B cell (primary cell): ENCODE measurements at regions not wholly inside any gene's neighbourhood (a gene's known extent, or its start where the extent isn't known, plus 50 kb on each side); places are given as distances from the start of the nearest gene placed in this dataset.

Experiments used
- ATAC-seq: fragments of 200-7000 bp; cut with Tn5 transposase; one replicate; pipeline ENCODE4 v1.10.0; 2021; ENCODE audit warnings: low read depth, mild to moderate bottlenecking, moderate number of reproducible peaks, moderate library complexity
- CTCF ChIA-PET: fragments of 350-600 bp; sonication (Branson Sonifier 250); formaldehyde crosslinking; loops from one replicate; lab custom pipeline; 2021; ENCODE audit warnings: antibody characterized with exemption, inconsistent platforms; lab: Charles Lee
- POLR2A ChIA-PET: fragments of 350-600 bp; sonication (Branson Sonifier 250); formaldehyde crosslinking; loops from one replicate; lab custom pipeline; 2021; ENCODE audit warnings: antibody characterized with exemption; lab: Charles Lee
- DNase-seq: peaks from one replicate; pipeline ENCODE4 v3.0.0; 2013
- H2AFZ ChIP-seq: 2 replicates; pipeline ENCODE4 v1.6.1; 2012; ENCODE audit warnings: mild to moderate bottlenecking, low read depth, low read length; ENCODE audit not compliant: insufficient read depth, poor library complexity, severe bottlenecking
- H3K27ac ChIP-seq, 2 donors: 1 replicate in 1 of 2; 2 replicates in 1 of 2; pipeline ENCODE4 v1.5.1; 2012 to 2013; ENCODE audit warnings: low read length in 2 of 2, mild to moderate bottlenecking in 2 of 2, moderate library complexity in 1 of 2
- H3K27me3 ChIP-seq, 4 experiments: fragments of 200-600 bp in 1 of 4; sonication (generic) in 1 of 4; replicated peaks in 1 of 4; 1 replicate in 2 of 4; 2 replicates in 2 of 4; pipeline versions ENCODE4 v1.6.1 to v1.7.0; 2013 to 2016; ENCODE audit warnings: low read length in 3 of 4, mild to moderate bottlenecking in 2 of 4, mixed read lengths in 1 of 4, moderate library complexity in 1 of 4; ENCODE audit not compliant: insufficient read depth in 4 of 4, control insufficient read depth in 3 of 4; ENCODE audit errors: control extremely low read depth in 1 of 4
- H3K36me3 ChIP-seq, 2 experiments: replicated peaks in 1 of 2; 1 replicate in 1 of 2; 2 replicates in 1 of 2; pipeline versions ENCODE4 v1.6.1 to v1.7.1; 2013; ENCODE audit warnings: low read length in 1 of 2; ENCODE audit not compliant: insufficient read depth in 2 of 2, control insufficient read depth in 1 of 2; ENCODE audit errors: control extremely low read depth in 1 of 2, extremely low read depth in 1 of 2
- H3K4me1 ChIP-seq, 2 donors: fragments of 200-600 bp in 1 of 2; sonication (generic) in 1 of 2; 1 replicate in 1 of 2; 2 replicates in 1 of 2; pipeline versions ENCODE4 v1.5.1 to v1.6.1; 2013 to 2017; ENCODE audit warnings: low read length in 2 of 2; ENCODE audit not compliant: control insufficient read depth in 2 of 2, insufficient read depth in 2 of 2
- H3K4me2 ChIP-seq: replicated peaks from 2 replicates; pipeline ENCODE3; 2012; ENCODE audit warnings: mild to moderate bottlenecking, low read depth, low read length; ENCODE audit not compliant: poor library complexity, severe bottlenecking
- H3K4me3 ChIP-seq, 5 experiments: fragments of 200-600 bp in 1 of 5; sonication (generic) in 1 of 5; 1 replicate in 3 of 5; 2 replicates in 2 of 5; pipeline versions ENCODE4 v1.5.1 to v1.7.0; 2011 to 2016; ENCODE audit warnings: low read length in 4 of 5, mild to moderate bottlenecking in 4 of 5, low read depth in 2 of 5, control low read depth in 1 of 5, moderate library complexity in 1 of 5; ENCODE audit not compliant: insufficient read depth in 1 of 5; ENCODE audit errors: control extremely low read depth in 1 of 5, extremely low read depth in 1 of 5
- H3K79me2 ChIP-seq: fragments of 200-600 bp; sonication (generic); one replicate; pipeline ENCODE4 v1.6.0; 2016; ENCODE audit warnings: low read length; ENCODE audit not compliant: control insufficient read depth, insufficient read depth
- H3K9ac ChIP-seq: fragments of 200-600 bp; sonication (generic); 2 replicates; pipeline ENCODE4 v1.6.1; 2017; ENCODE audit warnings: mild to moderate bottlenecking, low read length, moderate library complexity
- H3K9me3 ChIP-seq, 3 donors: one replicate each; pipeline versions ENCODE4 v1.6.1 to v1.7.1; 2013; ENCODE audit warnings: low read length in 2 of 3; ENCODE audit not compliant: control insufficient read depth in 2 of 3, insufficient read depth in 1 of 3; ENCODE audit errors: control extremely low read depth in 1 of 3
- H4K20me1 ChIP-seq: 2 replicates; pipeline ENCODE4 v1.6.0; 2012; ENCODE audit warnings: mild to moderate bottlenecking, low read length; ENCODE audit not compliant: insufficient read depth, control insufficient read depth, poor library complexity, severe bottlenecking
- H3K27ac Mint-ChIP-seq: one replicate; pipeline ENCODE4 v1.8.0; 2021; ENCODE audit warnings: mixed read lengths
- H3K27me3 Mint-ChIP-seq: one replicate; pipeline ENCODE4 v1.8.0; 2021; ENCODE audit warnings: mixed read lengths
- H3K4me1 Mint-ChIP-seq: one replicate; pipeline ENCODE4 v1.8.0; 2021; ENCODE audit warnings: mixed read lengths
- H3K4me3 Mint-ChIP-seq: one replicate; pipeline ENCODE4 v1.8.0; 2021; ENCODE audit warnings: mixed read lengths
- H3K9me3 Mint-ChIP-seq: one replicate; pipeline ENCODE4 v1.8.0; 2022; ENCODE audit warnings: mixed read lengths; ENCODE audit not compliant: insufficient read depth
- CTCF ChIP-seq: fragments of 200-600 bp; IDR thresholded peaks from one replicate; pipeline ENCODE4 v1.8.0; 2022; ENCODE audit warnings: antibody characterized with exemption, mild to moderate bottlenecking
- EZH2 ChIP-seq: IDR thresholded peaks from 2 replicates; pipeline ENCODE4 v1.6.1; 2012; ENCODE audit warnings: borderline replicate concordance, low read depth, mild to moderate bottlenecking, moderate library complexity, low read length; ENCODE audit not compliant: insufficient read depth, poor library complexity, severe bottlenecking
- WGBS: methylation state at CpG from one replicate; pipeline ENCODE4 v1.1.5; 2013; ENCODE audit warnings: missing lambda C conversion rate; ENCODE audit not compliant: insufficient coverage; 5-methylcytosine and 5-hydroxymethylcytosine counted together
- intact Hi-C: fragments of 100-400 bp; cut with micrococcal nuclease; formaldehyde crosslinking; loops from one replicate; pipeline ENCODE4 v1.10.0; 2022

- Mint-ChIP-seq H3K4me1 (peaks cover 2% of the 10 kb centered on the region), H3K27ac (no peak overlapping the region), H3K4me3 (no peak overlapping the region), H3K27me3 (no peaks in the 10 kb centered on the region), H3K9me3 (no peaks in the 10 kb centered on the region)
- Histone ChIP-seq H2AFZ (peak overlapping the region; percentile 20), H3K79me2 (no peaks in the 10 kb centered on the region), H3K4me1 (no peaks in the 10 kb centered on the region), H3K36me3 (no peaks in the 10 kb centered on the region), H3K27ac (no peak overlapping the region), H3K9ac (no peak overlapping the region), H3K4me2 (peak overlapping the region; percentile 2), H4K20me1 (no peaks in the 10 kb centered on the region), H3K9me3 (no peaks in the 10 kb centered on the region), H3K27me3 (no peaks in the 10 kb centered on the region), H3K4me3 (no peak overlapping the region)
- ATAC-seq, result no peak
- no peak for DNase-seq
- no peak for TF ChIP-seq CTCF
- no peak for TF ChIP-seq EZH2
- ChIA-PET CTCF (no interaction called here), POLR2A (no interaction called here)
- intact Hi-C loops, result no loop called here
- no CpG with 5 or more reads among the region's 3 CpGs for WGBS
Measured at GRCh38 chr14:86346818-86347384, 817.0 kb downstream of the FLRT2 start.

- no peaks in the 10 kb centered on the region for H3K27me3 Mint-ChIP-seq
- Histone ChIP-seq H3K9me3 (peaks cover 0 to 2% (median 0%) of the 10 kb centered on the region in 3 donors), H4K20me1 (no peaks in the 10 kb centered on the region), H3K27ac (no peak overlapping the region), H3K27me3 (no peaks in the 10 kb centered on the region), H3K79me2 (no peaks in the 10 kb centered on the region), H3K36me3 (no peaks in the 10 kb centered on the region), H3K4me3 (no peak overlapping the region), H2AFZ (no peak overlapping the region), H3K4me2 (no peak overlapping the region), H3K4me1 (no peaks in the 10 kb centered on the region), H3K9ac (no peak overlapping the region)
- no peak overlapping the region for H3K4me3 Mint-ChIP-seq
- TF ChIP-seq CTCF (no peak), EZH2 (no peak)
- H3K9me3 Mint-ChIP-seq, result peaks cover 2% of the 10 kb centered on the region
- no peak for ATAC-seq
- ChIA-PET CTCF (no interaction called here), POLR2A (no interaction called here)
- intact Hi-C loops, result no loop called here
- no peak for DNase-seq
- H3K4me1 Mint-ChIP-seq, result no peaks in the 10 kb centered on the region
- no peak overlapping the region for H3K27ac Mint-ChIP-seq
- WGBS, result no CpG with 5 or more reads among the region's 3 CpGs
Measured at GRCh38 chr14:86334355-86334754, 804.4 kb downstream of the FLRT2 start.
